Neural progenitor cell (in vitro differentiated cells): ENCODE measurements at regions not wholly inside any gene's neighbourhood (a gene's known extent, or its start where the extent isn't known, plus 50 kb on each side); places are given as distances from the start of the nearest gene placed in this dataset.
A peak's percentile ranks its signal among the peaks of the same experiment; 100 is the strongest.

Source experiments
- DNase-seq: peaks from one replicate; pipeline ENCODE4 v3.0.0-alpha.2; 2016; ENCODE audit warnings: low spot score
- H2AFZ ChIP-seq: fragments of 200-600 bp; sonication (generic); replicated peaks from 2 replicates; pipeline ENCODE4 v1.6.1; 2016; ENCODE audit warnings: antibody characterized with exemption
- H3F3A ChIP-seq: fragments of 200-600 bp; sonication (generic); 2 replicates; pipeline ENCODE4 v1.6.1; 2016; ENCODE audit warnings: antibody characterized with exemption, low read depth
- H3K27ac ChIP-seq: fragments of 200-600 bp; sonication (generic); 2 replicates; pipeline ENCODE4 v1.5.1; 2016; ENCODE audit warnings: mild to moderate bottlenecking
- H3K27me3 ChIP-seq: fragments of 200-600 bp; sonication (generic); 2 replicates; pipeline ENCODE4 v1.6.1; 2016; ENCODE audit warnings: mild to moderate bottlenecking, moderate library complexity
- H3K36me3 ChIP-seq: fragments of 200-600 bp; sonication (generic); 2 replicates; pipeline ENCODE4 v1.5.1; 2016
- H3K4me1 ChIP-seq: fragments of 200-600 bp; sonication (generic); 2 replicates; pipeline ENCODE4 v1.6.1; 2016; ENCODE audit warnings: mixed run types
- H3K4me2 ChIP-seq: fragments of 200-600 bp; sonication (generic); 2 replicates; pipeline ENCODE4 v1.6.1; 2016
- H3K4me3 ChIP-seq: fragments of 200-600 bp; sonication (generic); 2 replicates; pipeline ENCODE4 v1.5.1; 2016
- H3K79me2 ChIP-seq: fragments of 200-600 bp; sonication (generic); 2 replicates; pipeline ENCODE4 v1.6.1; 2016; ENCODE audit warnings: low read depth
- H3K9ac ChIP-seq: fragments of 200-600 bp; sonication (generic); 2 replicates; pipeline ENCODE4 v1.6.1; 2016
- H3K9me3 ChIP-seq: fragments of 200-600 bp; sonication (generic); 2 replicates; pipeline ENCODE4 v1.5.1; 2016; ENCODE audit warnings: low read depth
- H4K20me1 ChIP-seq: fragments of 200-600 bp; sonication (generic); 2 replicates; pipeline ENCODE4 v1.6.1; 2016; ENCODE audit warnings: low read depth
- H3K27ac Mint-ChIP-seq: 3 replicates; pipeline ENCODE4 v1.8.0; 2021; ENCODE audit warnings: mixed read lengths
- H3K27me3 Mint-ChIP-seq: 2 replicates; pipeline ENCODE4 v1.8.0; 2022; ENCODE audit warnings: low read depth, mild to moderate bottlenecking, inconsistent platforms, moderate library complexity, mixed read lengths; ENCODE audit not compliant: insufficient read depth
- H3K36me3 Mint-ChIP-seq: 3 replicates; pipeline ENCODE4 v1.8.0; 2021; ENCODE audit warnings: mixed read lengths
- H3K4me1 Mint-ChIP-seq: 3 replicates; pipeline ENCODE4 v1.8.0; 2021; ENCODE audit warnings: mixed read lengths
- H3K4me3 Mint-ChIP-seq: 3 replicates; pipeline ENCODE4 v1.8.0; 2021; ENCODE audit warnings: mild to moderate bottlenecking, moderate library complexity, mixed read lengths
- H3K9me3 Mint-ChIP-seq: 3 replicates; pipeline ENCODE4 v1.8.0; 2020; ENCODE audit warnings: mixed read lengths
- EZH2 ChIP-seq: fragments of 200-600 bp; sonication (generic); IDR thresholded peaks from 2 replicates; pipeline ENCODE4 v1.6.1; 2017; ENCODE audit warnings: antibody characterized with exemption, mild to moderate bottlenecking, moderate library complexity
- EZH2phosphoT487 ChIP-seq: fragments of 200-600 bp; sonication (generic); IDR thresholded peaks from 2 replicates; pipeline ENCODE4 v1.6.1; 2017; ENCODE audit warnings: antibody characterized with exemption
- TF ChIP-seq, protein P1 (sequence below): fragments of 200-600 bp; sonication (generic); IDR thresholded peaks from 2 replicates; pipeline ENCODE4 v1.5.1; 2017; ENCODE audit warnings: antibody characterized with exemption, mild to moderate bottlenecking

DNA sequence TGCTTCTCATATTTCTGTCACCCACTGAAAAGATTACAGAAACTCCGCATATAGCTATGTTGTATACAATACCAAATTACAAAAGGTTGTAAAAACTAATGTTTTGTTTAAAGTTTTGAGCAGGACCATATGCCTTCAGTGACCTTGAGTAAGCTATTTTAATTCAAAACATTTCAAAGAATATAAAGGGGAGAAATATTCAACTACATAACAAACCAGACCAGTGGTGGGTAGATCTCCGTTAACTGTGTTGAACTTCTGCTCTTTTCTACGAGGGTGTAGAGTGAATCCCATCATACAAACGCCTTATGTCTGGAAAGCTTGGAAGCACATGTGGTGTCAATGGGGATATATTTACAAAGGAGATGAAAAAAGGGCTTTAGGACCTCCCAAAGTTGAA lies 68.4 kb upstream of the NR2F2 start:
- Mint-ChIP-seq H3K27ac (no peak overlapping the region), H3K4me1 (peaks cover 28% of the 10 kb centered on the region), H3K27me3 (peaks cover 2% of the 10 kb centered on the region), H3K4me3 (no peak overlapping the region), H3K36me3 (peaks cover 24% of the 10 kb centered on the region), H3K9me3 (no peaks in the 10 kb centered on the region)
- H3K9me3 ChIP-seq = no peaks in the 10 kb centered on the region
- H4K20me1 ChIP-seq = no peaks in the 10 kb centered on the region
- no peak overlapping the region for H3K4me3 ChIP-seq
- DNase-seq = no peak
- H3K36me3 ChIP-seq = no peaks in the 10 kb centered on the region
- peaks cover 15% of the 10 kb centered on the region for H3K4me1 ChIP-seq
- no peak overlapping the region for H3K9ac ChIP-seq
- TF ChIP-seq, protein P1, sequence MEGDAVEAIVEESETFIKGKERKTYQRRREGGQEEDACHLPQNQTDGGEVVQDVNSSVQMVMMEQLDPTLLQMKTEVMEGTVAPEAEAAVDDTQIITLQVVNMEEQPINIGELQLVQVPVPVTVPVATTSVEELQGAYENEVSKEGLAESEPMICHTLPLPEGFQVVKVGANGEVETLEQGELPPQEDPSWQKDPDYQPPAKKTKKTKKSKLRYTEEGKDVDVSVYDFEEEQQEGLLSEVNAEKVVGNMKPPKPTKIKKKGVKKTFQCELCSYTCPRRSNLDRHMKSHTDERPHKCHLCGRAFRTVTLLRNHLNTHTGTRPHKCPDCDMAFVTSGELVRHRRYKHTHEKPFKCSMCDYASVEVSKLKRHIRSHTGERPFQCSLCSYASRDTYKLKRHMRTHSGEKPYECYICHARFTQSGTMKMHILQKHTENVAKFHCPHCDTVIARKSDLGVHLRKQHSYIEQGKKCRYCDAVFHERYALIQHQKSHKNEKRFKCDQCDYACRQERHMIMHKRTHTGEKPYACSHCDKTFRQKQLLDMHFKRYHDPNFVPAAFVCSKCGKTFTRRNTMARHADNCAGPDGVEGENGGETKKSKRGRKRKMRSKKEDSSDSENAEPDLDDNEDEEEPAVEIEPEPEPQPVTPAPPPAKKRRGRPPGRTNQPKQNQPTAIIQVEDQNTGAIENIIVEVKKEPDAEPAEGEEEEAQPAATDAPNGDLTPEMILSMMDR = no peak
- TF ChIP-seq EZH2phosphoT487 (no peak), EZH2 (no peak)
- no peaks in the 10 kb centered on the region for H3K79me2 ChIP-seq
- no peak overlapping the region for H3K27ac ChIP-seq
- H3F3A ChIP-seq = no peaks in the 10 kb centered on the region
- H3K4me2 ChIP-seq = peak overlapping the region; percentile 27
- no peaks in the 10 kb centered on the region for H3K27me3 ChIP-seq
- H2AFZ ChIP-seq = no peak overlapping the region

DNA sequence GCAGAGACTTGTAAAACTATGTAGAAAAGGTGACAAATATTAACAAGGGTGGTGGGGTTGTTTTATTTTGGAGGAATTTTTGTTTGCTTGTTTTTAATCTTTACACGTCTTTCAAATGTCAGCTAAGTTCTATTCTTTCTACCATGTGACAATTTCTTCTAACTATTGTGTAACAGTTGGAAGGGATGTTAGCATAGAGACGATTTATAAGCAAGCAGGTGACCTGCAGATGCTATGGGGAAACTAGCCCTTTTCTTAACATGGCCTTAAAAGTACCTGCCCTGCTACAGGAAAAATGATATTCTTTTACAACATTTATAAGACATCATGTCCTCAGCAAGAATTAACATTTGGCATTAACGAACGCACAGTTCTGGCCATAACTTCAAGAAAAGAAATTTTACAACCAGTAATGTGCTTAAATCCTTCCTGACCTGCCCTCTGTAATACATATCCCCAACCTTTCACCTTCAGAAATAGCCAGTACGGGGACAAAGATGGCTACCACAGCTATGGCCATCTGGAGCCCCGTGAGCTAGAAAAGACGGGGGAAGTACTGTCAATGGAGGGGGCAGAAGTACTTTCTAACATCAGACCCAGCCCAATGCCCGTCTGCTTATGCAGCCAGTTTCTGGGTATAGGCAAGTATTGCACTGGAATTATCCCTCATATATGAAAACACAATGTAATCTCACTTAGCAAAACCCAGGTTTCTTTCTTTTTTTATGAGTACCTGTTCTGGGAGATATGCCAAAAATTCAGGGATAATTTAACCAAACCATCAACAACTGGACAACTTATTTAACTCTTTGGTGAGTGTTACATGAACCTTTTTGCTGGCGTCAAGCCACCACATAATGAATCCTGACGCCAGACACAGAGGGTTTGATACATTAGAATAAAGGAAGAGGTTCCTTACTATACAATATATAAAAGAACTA lies 67.7 kb upstream of the NR2F2 start:
- Histone ChIP-seq H3K9ac (no peak overlapping the region), H3F3A (no peaks in the 10 kb centered on the region), H3K4me2 (no peak overlapping the region), H4K20me1 (no peaks in the 10 kb centered on the region), H2AFZ (no peak overlapping the region), H3K27ac (no peak overlapping the region), H3K9me3 (no peaks in the 10 kb centered on the region), H3K27me3 (no peaks in the 10 kb centered on the region), H3K4me1 (peaks cover 15% of the 10 kb centered on the region), H3K4me3 (no peak overlapping the region), H3K36me3 (no peaks in the 10 kb centered on the region), H3K79me2 (no peaks in the 10 kb centered on the region)
- H3K36me3 Mint-ChIP-seq = peaks cover 28% of the 10 kb centered on the region
- H3K27me3 Mint-ChIP-seq = peaks cover 2% of the 10 kb centered on the region
- H3K4me1 Mint-ChIP-seq = peaks cover 28% of the 10 kb centered on the region
- DNase-seq = no peak
- no peak overlapping the region for H3K27ac Mint-ChIP-seq
- TF ChIP-seq EZH2 (no peak), EZH2phosphoT487 (no peak)
- TF ChIP-seq, protein P1 = no peak
- no peak overlapping the region for H3K4me3 Mint-ChIP-seq
- H3K9me3 Mint-ChIP-seq = no peaks in the 10 kb centered on the region

DNA sequence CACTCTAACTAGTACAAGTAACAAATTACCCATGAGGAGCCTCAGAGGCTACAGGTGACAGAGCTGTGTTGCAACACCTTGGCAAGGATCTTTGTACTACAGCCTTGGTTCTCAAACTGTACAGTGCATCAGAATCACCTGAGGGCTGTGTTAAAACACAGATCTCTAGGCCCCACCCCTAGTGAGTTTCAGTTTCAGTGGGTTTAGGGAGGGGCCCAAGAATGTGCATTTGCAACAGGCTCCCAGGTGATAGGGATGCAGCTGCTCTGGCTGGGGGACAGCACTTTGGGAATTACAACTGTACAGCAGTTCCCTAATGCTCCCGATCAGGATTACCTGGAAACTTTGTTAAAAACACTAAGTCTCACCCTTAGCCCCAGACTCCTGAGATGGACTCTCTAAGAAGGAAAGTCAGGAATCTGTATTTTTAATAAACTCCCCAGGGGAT lies 66.1 kb upstream of the NR2F2 start:
- H3K27ac Mint-ChIP-seq = no peak overlapping the region
- H3K9me3 Mint-ChIP-seq = no peaks in the 10 kb centered on the region
- Histone ChIP-seq H3K27ac (no peak overlapping the region), H3K9ac (no peak overlapping the region), H3F3A (no peaks in the 10 kb centered on the region), H3K79me2 (no peaks in the 10 kb centered on the region), H3K9me3 (no peaks in the 10 kb centered on the region), H3K27me3 (no peaks in the 10 kb centered on the region), H4K20me1 (no peaks in the 10 kb centered on the region), H3K4me3 (no peak overlapping the region), H3K4me1 (peaks cover 15% of the 10 kb centered on the region), H2AFZ (no peak overlapping the region), H3K36me3 (no peaks in the 10 kb centered on the region), H3K4me2 (no peak overlapping the region)
- peaks cover 36% of the 10 kb centered on the region for H3K36me3 Mint-ChIP-seq
- peaks cover 28% of the 10 kb centered on the region for H3K4me1 Mint-ChIP-seq
- no peak overlapping the region for H3K4me3 Mint-ChIP-seq
- H3K27me3 Mint-ChIP-seq = peaks cover 2% of the 10 kb centered on the region
- DNase-seq = no peak
- TF ChIP-seq EZH2 (no peak), EZH2phosphoT487 (no peak)
- TF ChIP-seq, protein P1 = no peak
